Right forelimb (tissue), 1 donor: ENCODE measurements at regions not wholly inside any gene's neighbourhood (a gene's known extent, or its start where the extent isn't known, plus 50 kb on each side); places are given as distances from the start of the nearest gene placed in this dataset.

Source experiments
- DNase-seq: peaks from one replicate; pipeline ENCODE4 v3.0.0-alpha.2; 2018

DNA sequence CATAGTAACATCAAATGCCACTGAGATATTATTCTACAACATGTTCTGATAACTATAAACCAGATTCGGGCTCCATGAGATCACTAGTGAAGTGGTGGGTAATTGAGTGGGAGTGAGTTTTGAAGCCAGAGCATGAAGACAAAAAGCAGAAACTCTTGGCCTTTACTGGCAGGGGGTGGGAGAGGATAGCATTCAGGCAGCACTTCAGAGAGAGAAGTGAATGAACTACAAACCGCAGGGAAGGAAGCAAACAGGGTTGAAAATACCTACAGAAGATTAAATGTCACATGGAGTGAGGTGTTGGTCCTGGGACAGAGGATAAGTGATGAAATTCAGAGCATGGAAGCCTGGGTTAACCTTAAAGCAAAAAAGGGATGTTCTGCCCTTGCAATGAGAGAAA lies 250.0 kb downstream of the EPM2A start:
- DNase-seq, result no peak

DNA sequence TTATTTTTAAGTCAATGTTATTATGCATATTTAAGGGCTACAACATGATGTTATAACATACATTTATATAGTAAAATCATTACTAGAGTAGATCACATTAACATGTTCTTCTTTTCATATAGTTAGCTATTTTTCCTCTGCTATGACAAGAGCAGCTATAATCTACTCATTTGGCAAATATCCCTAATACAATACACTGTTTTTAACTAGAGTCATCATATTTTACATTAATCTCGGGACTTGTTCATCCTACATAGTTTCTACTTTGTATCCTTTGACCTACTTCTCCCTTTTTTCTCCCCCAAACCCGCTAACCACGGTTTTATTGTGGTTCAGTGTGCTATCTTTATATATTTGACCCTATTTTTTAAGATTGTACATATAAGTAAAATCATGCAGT lies 249.0 kb downstream of the EPM2A start:
- DNase-seq, result no peak

DNA sequence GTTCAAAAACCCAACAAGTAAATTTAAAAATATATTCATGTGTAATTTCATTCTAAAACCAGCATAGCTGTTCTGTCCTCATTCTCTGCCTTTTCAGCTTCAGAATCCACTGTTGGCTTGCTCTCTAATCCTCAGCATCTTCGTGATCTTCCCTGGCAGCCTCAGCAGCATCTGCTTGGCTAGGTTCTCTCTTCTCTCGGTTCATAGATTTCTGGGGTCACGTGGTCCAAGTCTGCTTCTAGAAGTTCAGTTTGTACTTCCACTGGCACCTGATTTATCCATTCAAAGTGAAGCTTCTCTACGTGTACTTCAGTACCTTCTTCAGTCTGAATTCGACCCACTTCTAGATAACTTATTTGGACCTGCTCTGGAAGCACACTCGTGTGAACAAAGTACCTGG lies 245.7 kb downstream of the EPM2A start:
- DNase-seq, result no peak

DNA sequence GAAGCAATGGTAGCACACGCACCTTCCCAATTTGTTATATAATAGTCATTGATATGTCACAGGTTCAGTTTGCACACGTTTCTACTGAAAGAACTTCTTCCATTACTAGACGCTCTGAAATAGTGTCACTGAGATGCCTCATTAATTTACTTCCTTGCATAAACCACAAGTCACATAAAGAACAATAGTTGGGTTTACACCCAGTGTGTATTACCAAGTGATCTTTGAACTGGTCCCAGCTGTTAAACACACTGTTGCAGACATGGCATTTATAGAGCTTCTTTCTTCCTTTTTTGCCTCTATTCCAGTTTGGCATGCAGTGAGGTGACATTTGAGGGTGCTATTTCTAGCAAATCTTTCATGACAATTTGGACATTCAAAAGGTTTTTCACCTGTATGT lies 245.3 kb downstream of the EPM2A start:
- DNase-seq, result no peak

DNA sequence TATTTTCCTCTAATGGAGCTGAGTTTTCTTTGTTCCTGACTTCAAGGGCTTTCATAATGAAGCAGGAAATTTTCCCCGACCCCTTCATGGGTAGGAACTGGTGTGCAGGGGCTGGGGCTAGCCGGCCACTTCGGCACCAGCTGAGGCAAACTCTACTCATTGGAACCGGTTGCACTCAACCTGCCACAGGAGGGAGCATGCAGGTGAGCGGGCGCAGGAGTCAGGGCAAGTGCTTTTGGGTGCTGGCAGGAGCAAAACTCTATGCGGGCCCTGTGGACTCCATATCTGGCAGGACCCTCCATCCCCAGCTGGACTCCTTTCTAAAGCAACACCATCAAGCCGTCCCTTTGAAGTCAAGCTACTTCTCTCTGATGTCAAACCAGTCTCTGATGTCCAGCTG lies 244.2 kb downstream of the EPM2A start:
- DNase-seq, result no peak

DNA sequence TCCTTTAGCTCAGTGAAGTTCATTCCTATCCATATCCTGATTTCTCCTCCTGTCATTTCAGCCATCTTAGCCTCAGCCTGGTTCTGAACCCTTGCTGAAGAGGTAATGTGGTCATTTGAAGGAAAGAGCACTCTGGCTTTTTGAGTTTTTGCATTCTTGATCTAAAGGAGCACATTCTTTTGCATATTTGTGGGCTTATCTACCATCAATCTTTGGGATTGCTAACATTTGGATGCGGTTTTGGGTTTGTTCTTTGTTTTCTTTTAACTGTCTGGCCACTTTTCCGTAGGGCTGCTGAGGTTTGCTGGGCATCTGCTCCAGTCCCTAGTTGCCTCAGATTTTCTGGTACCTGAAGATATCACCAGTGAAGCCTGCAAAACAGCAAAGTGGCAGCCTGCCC lies 238.3 kb downstream of the EPM2A start:
- DNase-seq, result no peak

DNA sequence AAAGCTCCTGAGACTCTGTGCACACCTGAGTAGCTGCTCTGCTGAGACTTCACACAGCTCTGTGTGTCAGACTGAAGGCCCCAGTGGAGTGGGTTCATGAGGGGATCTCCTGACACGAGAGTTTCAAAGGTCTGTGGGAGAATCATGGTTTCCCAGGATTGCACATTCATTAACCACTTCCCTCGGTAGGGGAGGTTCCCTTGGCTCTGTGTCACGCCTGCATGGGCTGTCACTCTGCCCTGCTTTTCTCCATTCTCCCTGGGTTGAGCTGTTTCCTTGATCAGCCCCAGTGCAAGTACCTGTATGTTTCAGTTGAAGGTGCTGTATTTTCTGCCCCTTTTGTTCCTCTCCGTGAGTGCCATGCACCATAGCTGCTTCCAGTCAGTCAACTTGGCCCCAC lies 236.9 kb downstream of the EPM2A start:
- DNase-seq, result no peak

DNA sequence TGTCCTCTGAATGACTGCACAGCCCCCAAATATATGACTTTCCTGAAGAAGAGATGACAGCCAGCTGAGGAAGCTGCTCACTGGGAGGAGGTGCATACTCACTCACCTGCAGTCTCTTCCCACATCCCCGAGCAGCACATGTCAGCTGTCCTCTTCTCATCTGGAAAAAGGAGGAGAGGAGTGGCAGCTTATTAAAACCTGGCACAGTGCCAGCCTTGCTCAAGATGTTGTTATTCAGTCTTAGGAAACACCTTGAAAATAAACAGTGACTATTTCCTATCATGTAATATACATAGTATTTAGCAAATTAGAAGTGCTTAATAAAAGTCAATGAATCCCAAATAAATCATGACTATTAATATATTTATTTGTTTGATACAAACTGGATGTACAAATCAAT lies 232.9 kb downstream of the EPM2A start:
- DNase-seq, result no peak

DNA sequence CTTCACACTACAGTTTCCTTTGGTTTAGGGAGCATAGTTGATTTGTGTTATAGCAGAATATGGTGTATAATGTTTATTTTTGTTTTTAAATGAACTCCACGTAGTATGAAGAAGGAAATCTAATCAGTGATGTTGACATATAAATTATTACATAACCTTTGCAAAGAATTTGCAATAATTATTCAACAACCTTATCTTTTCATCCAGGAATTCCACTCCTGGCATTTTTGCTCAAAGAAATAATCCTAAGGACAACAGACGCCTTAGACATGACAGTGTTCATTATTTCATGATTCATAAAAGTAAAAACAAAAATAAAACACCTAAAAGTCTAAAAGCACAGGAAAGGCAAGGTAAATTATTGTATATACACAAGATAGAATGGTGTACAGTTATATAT lies 229.2 kb downstream of the EPM2A start:
- no peak for DNase-seq

DNA sequence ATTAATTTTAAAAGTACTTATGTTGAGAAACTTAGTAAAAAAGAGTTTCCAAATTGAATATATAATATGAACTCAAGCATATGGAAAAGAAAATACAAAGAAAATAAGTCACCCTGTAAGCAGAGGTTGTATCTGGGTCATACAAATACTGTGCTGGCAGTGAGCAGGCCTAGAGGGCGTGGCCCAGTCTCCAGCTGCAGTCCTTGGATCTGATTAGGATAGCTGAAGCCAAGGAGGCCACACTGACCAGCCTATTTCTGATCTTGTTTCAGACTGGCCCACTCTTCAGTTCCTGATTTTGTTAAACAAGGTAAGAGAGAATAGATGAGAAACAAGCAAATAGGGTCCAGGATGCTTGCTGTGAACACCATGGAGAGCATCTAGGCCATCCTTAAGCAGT lies 228.8 kb downstream of the EPM2A start:
- no peak for DNase-seq

DNA sequence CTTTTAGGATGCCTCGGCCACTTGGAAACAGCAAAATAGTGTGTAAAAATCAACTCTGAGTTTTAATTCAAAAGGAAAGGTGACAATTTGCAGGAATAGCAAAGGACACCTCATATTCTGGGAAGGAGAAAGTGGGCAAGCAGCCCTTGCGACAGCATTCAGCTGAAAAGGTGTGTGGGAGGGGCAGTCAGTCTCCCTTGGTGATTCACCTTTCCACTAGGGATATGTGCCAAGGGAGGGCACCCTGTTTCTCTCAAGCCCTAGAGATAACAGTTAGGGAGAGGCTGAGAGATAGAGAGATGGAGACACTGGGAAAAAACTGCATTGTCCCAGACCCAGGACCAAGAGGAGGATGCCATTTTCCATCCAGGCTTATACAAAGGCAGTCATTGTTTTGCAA lies 228.1 kb downstream of the EPM2A start:
- DNase-seq, result no peak

DNA sequence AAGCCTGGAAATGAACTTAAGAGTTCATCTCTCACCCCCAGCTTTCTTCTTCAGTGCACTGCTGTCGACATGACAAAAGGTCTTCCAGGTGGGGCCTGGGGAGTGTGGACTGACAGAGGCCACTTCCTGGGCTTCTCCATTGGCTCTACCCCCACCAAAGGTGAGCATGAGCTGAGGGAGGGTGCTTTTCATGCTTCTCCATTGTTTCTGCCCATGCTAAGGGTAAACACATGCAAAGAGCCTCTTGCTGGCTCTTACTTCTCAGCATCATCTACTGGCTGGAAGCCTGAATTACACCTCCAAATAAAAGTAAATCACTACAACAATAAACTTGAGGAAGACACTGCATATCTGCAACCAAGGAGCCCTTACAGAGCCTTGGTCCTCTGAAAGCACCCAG lies 227.2 kb downstream of the EPM2A start:
- no peak for DNase-seq

DNA sequence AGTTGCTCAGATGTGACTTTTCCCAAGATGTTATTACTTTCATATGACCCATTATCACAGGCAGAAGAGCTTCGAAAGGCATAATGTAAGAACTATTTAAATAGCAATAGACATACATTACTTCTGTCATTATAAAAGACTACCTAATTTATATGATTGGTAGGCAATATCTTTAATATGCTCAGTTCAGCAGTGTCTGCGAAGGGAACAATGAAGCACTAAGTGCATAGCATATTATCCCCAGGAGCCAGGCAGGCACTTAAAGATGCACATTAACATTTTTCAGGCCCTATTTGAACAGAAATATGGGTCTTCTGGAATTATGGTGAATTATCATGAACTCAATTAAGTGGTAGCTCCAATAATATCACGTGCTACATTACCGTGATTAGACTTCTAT lies 217.8 kb downstream of the EPM2A start:
- DNase-seq, result no peak

DNA sequence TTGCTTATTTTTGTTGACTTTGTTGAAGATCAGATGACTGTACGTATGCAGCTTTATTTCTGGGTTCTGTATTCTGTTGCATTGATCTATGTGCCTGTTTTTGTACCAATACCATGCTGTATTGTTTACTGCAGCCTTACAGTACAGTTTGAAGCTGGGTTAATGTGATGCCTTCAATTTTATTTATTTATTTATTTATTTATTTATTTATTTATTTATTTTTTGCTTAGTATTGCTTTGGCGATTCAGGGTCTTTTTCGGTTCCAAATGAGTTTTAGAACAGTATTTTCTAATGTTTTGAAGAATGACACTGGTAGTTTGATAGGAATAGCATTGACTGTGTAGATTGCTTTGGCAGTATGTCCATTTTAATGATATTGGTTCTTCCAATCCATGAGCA lies 210.3 kb downstream of the EPM2A start:
- no peak for DNase-seq

DNA sequence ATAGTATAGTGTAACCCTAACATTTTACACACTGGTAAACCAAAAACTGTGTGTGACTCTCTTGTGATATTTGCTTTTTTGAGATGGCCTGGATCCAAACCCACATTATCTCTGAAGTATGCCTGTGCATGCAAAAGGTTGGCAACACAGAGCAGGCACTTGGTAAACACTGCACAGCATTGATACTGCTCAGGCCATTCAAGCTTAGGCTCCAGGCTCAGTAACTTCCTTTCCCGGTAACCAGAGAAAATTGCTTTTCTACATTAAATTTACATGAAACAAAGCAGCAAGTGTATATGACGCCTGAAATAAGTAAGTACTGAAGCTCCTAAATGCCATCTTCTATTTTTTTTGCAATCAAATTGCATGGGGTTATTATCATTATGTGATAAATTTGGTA lies 205.7 kb downstream of the EPM2A start:
- no peak for DNase-seq

DNA sequence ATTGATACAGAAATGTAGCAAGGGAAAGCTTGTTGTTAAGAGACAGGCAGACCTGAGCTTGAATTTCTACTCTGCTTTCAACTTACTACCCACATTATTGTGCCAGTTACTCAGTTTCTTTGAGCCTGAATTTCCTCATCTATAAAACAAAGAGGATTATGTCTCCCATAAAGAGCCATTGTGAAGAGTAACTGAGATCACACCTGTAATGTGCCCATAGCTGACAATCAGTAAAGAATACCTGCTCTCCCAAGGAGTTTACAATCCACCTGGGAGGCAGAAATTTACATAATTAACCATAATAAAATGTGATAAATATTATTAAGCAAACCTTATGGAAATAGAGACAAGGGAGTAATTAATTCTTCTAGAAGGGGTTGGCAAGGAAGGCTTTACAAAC lies 204.9 kb downstream of the EPM2A start:
- DNase-seq, result no peak

DNA sequence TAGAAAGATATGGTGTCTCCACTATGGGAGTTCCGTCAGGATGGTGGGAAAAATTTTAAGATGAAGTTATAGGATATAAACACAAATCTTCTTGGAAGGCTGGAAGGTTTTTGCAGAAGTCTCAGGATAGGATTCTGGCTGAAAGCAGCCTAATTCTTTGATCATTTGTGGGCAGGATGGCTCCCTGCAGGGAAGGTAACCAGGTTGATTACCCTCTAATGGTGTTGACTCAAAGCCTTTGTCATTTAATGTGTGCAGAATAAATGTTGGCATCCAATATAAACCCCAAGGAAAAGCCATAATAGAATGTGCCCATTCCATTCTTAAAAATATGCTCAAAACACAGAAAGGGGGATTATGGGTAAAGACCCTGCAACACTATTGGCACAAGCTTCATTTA lies 204.3 kb downstream of the EPM2A start:
- no peak for DNase-seq

DNA sequence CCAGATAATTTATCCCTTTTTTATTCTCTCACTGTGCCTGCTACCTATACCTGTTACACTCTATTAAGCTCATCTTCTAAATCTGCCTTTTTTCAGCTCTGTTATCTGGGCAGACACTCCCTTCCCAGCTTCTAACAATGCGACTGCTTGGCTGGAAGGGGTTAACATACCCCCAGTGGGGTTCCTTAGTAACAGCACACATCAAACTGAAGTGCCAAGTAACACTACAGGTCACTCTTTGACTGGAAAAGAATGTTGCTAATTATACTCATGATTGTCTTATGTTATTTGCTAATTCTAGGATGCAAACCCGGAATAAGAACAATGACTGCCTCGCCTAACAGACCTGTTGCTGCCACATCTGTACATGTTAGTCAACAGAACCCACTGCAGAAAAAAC lies 203.5 kb downstream of the EPM2A start:
- no peak for DNase-seq

DNA sequence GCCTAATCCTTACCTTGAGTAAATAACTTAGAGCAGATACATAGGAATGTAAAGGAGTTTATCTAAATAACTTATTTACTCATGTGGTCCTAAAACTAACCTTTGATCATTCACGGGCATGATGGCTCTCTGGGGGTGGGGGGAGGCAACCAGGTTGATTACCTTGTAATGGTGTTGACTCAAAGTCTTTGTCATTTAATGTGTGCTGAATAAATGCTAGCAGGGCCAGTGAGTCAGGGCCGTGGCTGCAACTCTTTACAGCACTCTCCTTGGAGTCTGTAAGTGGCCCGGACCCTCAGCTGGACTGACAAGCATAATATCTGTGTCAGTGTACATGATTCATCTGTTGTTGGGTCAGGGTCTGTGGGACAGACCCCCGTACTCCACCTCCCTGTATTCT lies 203.0 kb downstream of the EPM2A start:
- no peak for DNase-seq

DNA sequence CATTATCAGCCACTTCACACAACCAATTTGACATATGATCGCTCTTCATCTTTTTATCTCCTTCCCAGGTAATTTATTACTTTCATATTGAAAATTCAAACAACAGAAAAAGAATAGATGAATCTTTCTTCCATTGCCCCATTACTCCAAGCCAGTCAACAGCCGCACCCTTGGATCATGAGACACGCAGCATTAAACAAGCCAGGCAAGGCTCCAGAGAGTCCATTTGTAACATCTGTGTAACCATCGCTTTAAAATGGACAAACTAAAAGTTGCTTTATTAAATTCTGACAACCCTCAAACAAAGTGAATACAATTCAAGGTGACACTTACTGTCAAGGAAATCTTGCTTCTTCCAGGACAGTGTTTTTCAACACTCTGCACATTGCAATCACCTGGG lies 200.3 kb downstream of the EPM2A start:
- DNase-seq, result no peak

DNA sequence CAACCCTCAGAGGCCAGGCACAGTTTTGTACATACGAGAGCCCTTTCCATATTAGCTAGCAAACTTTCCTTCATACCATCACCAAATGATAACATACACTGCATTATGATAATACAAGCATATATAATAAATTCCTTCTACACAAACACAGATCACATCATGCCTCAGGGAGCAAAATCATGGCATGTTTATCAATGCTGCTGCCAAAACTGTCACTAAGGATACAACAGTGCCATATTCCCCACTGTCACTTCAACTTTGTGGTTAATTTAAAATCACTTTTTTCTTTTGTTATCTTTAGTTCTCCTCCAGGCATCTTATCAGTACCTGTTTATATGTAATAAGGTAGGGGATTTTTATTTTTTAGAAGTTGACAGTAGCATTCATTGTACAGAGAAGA lies 196.3 kb downstream of the EPM2A start:
- DNase-seq, result no peak

DNA sequence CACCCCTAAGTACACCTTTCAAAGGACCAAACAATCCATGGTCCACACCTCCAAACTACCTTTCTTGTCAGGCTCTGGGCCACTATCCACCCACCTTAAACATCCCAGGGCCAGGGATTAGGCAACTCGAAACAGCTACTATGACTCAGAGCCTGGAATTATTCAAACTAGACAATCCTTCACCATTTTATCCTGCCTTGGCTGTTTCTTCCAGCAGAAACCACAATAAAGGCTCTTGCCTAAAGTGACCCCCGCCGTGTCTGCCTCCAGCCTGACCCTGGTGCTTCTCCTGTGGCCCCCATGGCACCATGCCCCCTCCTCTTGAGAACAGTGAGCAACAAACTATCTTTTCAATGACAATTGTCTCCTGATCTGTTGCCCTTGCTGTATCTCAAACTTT lies 195.5 kb downstream of the EPM2A start:
- DNase-seq, result no peak

DNA sequence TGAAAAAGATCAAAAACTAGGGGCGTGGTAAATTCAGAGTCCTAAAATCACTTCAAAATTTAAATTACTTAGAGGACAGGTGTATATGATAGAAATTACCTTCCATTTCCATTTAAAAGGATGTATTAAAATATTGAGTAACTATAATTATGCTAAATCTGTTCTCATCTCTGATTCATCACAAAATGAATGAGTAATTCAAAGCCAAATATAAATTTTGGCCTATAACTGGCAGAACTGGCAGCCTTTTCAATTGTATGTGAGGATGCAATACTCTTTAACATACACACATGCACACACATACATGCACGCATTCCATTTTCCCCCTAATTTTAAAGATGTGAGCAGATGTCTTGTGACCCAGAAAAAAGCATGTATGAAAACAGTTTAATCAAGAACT lies 194.6 kb downstream of the EPM2A start:
- no peak for DNase-seq

DNA sequence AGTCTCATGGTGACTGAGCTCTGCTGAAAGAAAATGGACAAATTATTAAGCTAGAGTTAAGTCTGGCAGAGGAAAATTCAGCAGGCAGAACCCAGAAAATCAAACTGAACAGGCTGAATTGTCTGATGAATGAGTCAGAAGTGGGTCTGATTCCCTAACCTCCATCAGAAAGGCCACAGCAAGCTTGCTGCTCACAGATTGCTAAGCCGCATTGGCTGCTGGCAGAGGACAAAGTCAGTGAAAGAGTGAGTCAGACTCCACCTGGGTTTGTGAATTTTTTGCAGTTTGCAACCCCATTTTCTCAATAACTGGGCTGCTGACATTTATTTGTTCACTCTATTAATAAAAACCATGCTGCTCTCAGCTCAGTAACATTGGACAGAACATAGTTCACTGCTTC lies 191.3 kb downstream of the EPM2A start:
- no peak for DNase-seq

DNA sequence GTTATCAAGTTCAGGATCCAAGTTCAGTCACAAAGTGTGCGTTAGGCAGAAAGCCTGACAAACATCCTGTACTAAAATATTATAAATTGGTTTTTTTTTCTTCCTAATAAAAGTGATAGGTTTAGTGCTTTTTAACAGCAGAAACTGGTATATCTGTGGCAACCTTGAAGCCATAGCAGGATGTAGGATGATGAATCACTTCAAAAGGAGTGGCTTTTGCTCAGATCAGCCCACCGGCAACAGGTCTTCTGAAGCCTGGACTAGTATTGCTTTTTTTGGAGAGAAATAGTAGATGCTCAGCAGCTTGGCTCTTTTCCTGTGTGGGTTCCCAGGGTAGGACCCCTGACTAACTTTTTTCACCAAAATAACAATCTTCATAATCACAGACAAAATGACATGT lies 190.8 kb downstream of the EPM2A start:
- no peak for DNase-seq

DNA sequence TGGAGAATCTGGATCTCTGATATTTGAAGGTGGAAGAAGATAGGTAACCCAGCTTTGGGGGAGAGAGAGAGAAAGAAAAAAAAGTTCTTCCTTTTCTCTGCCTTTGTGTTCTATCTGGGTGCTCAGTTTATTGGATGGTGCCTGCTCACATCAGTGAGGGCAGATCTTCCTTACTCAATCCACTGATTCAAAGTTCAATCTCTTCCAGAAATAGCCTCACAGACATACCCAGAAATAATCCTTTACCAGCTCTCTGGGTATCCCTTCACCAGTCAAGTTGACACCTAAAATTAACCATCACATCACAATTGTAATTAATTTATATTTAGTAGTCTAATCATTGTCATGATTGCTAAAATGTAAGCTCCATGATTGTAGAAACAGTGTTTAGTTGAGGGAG lies 189.1 kb downstream of the EPM2A start:
- no peak for DNase-seq
